Mesendoderm (in vitro differentiated cells): ENCODE measurements at regions not wholly inside any gene's neighbourhood (a gene's known extent, or its start where the extent isn't known, plus 50 kb on each side); places are given as distances from the start of the nearest gene placed in this dataset.
"Not testable (repeated sequence)": the region's sequence is repeated elsewhere in the genome, so short reads cannot be mapped to it uniquely, and the experiment has no call there.

ENCODE experiments used
- DNase-seq: peaks from one replicate; pipeline ENCODE4 v3.0.0; 2013
- H2AK5ac ChIP-seq: 2 replicates; pipeline ENCODE4 v1.6.1; 2013; ENCODE audit warnings: low read length, inconsistent platforms
- H2BK120ac ChIP-seq: 2 replicates; pipeline ENCODE4 v1.6.1; 2013; ENCODE audit warnings: low read depth, mild to moderate bottlenecking, low read length, moderate library complexity, mixed read lengths
- H2BK15ac ChIP-seq: replicated peaks from 2 replicates; pipeline ENCODE4 v1.6.1; 2013; ENCODE audit warnings: low read depth, mild to moderate bottlenecking, moderate library complexity
- H2BK5ac ChIP-seq: 2 replicates; pipeline ENCODE4 v1.6.1; 2013; ENCODE audit warnings: low read length, inconsistent platforms
- H3K18ac ChIP-seq: 2 replicates; pipeline ENCODE4 v1.6.1; 2013; ENCODE audit warnings: mild to moderate bottlenecking, low read length, mixed read lengths
- H3K23ac ChIP-seq: one replicate; pipeline ENCODE4 v1.6.1; 2013; ENCODE audit warnings: low read length
- H3K27ac ChIP-seq: 2 replicates; pipeline ENCODE4 v1.5.1; 2013; ENCODE audit warnings: low read depth, mild to moderate bottlenecking, inconsistent platforms, low read length, moderate library complexity
- H3K27me3 ChIP-seq: 2 replicates; pipeline ENCODE4 v1.6.1; 2013; ENCODE audit warnings: low read length, control low read depth, mild to moderate bottlenecking, inconsistent platforms; ENCODE audit not compliant: insufficient read depth, poor library complexity
- H3K36me3 ChIP-seq: 2 replicates; pipeline ENCODE4 v1.6.1; 2013; ENCODE audit warnings: low read length, inconsistent platforms; ENCODE audit not compliant: control insufficient read depth, insufficient read depth
- H3K4ac ChIP-seq: one replicate; pipeline ENCODE4 v1.6.1; 2013; ENCODE audit warnings: low read depth, mild to moderate bottlenecking, low read length, moderate library complexity
- H3K4me1 ChIP-seq: 2 replicates; pipeline ENCODE4 v1.6.1; 2013; ENCODE audit warnings: low read depth, low read length, inconsistent platforms; ENCODE audit not compliant: control insufficient read depth
- H3K4me2 ChIP-seq: 2 replicates; pipeline ENCODE4 v1.6.1; 2013; ENCODE audit warnings: low read length
- H3K4me3 ChIP-seq: 2 replicates; pipeline ENCODE4 v1.5.1; 2013; ENCODE audit warnings: mild to moderate bottlenecking, low read length
- H3K56ac ChIP-seq: one replicate; pipeline ENCODE4 v1.6.1; 2013; ENCODE audit warnings: low read length
- H3K79me1 ChIP-seq: 2 replicates; pipeline ENCODE4 v1.6.1; 2013; ENCODE audit warnings: low read length, inconsistent platforms
- H3K79me2 ChIP-seq: 2 replicates; pipeline ENCODE4 v1.6.1; 2013; ENCODE audit warnings: mild to moderate bottlenecking, low read length; ENCODE audit not compliant: control insufficient read depth, insufficient read depth
- H3K9ac ChIP-seq: 2 replicates; pipeline ENCODE4 v1.6.1; 2013; ENCODE audit warnings: low read length, inconsistent platforms
- H4K5ac ChIP-seq: one replicate; pipeline ENCODE4 v1.6.1; 2013; ENCODE audit warnings: low read length
- H4K8ac ChIP-seq: one replicate; pipeline ENCODE4 v1.6.1; 2013; ENCODE audit warnings: low read depth, mild to moderate bottlenecking, control low read depth, low read length, moderate library complexity
- WGBS: extraction: QIAGEN DNeasy Blood & Tissue Kit; methylation state at CpG from one replicate; pipeline ENCODE4 v1.1.7; 2013; ENCODE audit warnings: low lambda C conversion rate, missing lambda C conversion rate; ENCODE audit not compliant: insufficient coverage; ENCODE audit errors: extremely low coverage; 5-methylcytosine and 5-hydroxymethylcytosine counted together

GRCh38 chr4:116101321-116101720, 984.1 kb downstream of the TRAM1L1 start:
- Histone ChIP-seq H3K27ac (no peak overlapping the region), H3K79me2 (no peaks in the 10 kb centered on the region), H2BK5ac (no peak overlapping the region), H3K56ac (no peak overlapping the region), H3K23ac (no peak overlapping the region), H3K4me1 (no peaks in the 10 kb centered on the region), H3K4me3 (no peak overlapping the region), H2AK5ac (no peak overlapping the region), H2BK120ac (no peak overlapping the region), H3K4me2 (no peak overlapping the region), H3K79me1 (no peaks in the 10 kb centered on the region), H3K27me3 (no peaks in the 10 kb centered on the region), H3K18ac (no peak overlapping the region), H3K9ac (no peak overlapping the region), H2BK15ac (no peak overlapping the region), H4K5ac (no peak overlapping the region), H3K36me3 (no peaks in the 10 kb centered on the region), H3K4ac (no peak overlapping the region), H4K8ac (no peak overlapping the region)
- DNase-seq, result no peak
- WGBS, result no CpG with 5 or more reads among the region's 1 CpG

GRCh38 chr4:116099596-116099995, 985.8 kb downstream of the TRAM1L1 start:
- Histone ChIP-seq H2BK15ac (no peak overlapping the region), H3K27ac (no peak overlapping the region), H4K8ac (no peak overlapping the region), H3K4me2 (no peak overlapping the region), H3K23ac (no peak overlapping the region), H2AK5ac (no peak overlapping the region), H3K79me1 (no peaks in the 10 kb centered on the region), H3K56ac (no peak overlapping the region), H2BK5ac (no peak overlapping the region), H3K4ac (no peak overlapping the region), H3K18ac (no peak overlapping the region), H4K5ac (no peak overlapping the region), H3K4me3 (no peak overlapping the region), H3K27me3 (no peaks in the 10 kb centered on the region), H3K79me2 (no peaks in the 10 kb centered on the region), H3K4me1 (no peaks in the 10 kb centered on the region), H2BK120ac (no peak overlapping the region), H3K9ac (no peak overlapping the region), H3K36me3 (no peaks in the 10 kb centered on the region)
- DNase-seq, result no peak

GRCh38 chr4:116097353-116097752, 983.9 kb upstream of the NDST4 start:
- not testable (repeated sequence) for H4K8ac ChIP-seq, H3K4me2 ChIP-seq, H3K27me3 ChIP-seq, H3K18ac ChIP-seq, H3K56ac ChIP-seq, H3K4ac ChIP-seq, H3K4me3 ChIP-seq, H2AK5ac ChIP-seq, H3K4me1 ChIP-seq, H3K9ac ChIP-seq, H3K23ac ChIP-seq, H3K27ac ChIP-seq, H3K79me1 ChIP-seq, H2BK120ac ChIP-seq, H4K5ac ChIP-seq, H3K79me2 ChIP-seq, H3K36me3 ChIP-seq, H2BK5ac ChIP-seq, H2BK15ac ChIP-seq, DNase-seq
- WGBS, result no CpG with 5 or more reads among the region's 3 CpGs

- no peak overlapping the region for H2AK5ac ChIP-seq
- no peak overlapping the region for H4K5ac ChIP-seq
- no peak overlapping the region for H2BK120ac ChIP-seq
- no peak overlapping the region for H3K18ac ChIP-seq
- no peak overlapping the region for H3K27ac ChIP-seq
- no peak overlapping the region for H2BK5ac ChIP-seq
- no peak overlapping the region for H3K4ac ChIP-seq
- DNase-seq, result no peak
- H2BK15ac ChIP-seq, result no peak overlapping the region
- no peak overlapping the region for H3K56ac ChIP-seq
- no peaks in the 10 kb centered on the region for H3K27me3 ChIP-seq
- no peak overlapping the region for H3K4me3 ChIP-seq
- no peaks in the 10 kb centered on the region for H3K79me2 ChIP-seq
- no peak overlapping the region for H3K9ac ChIP-seq
- H3K36me3 ChIP-seq, result no peaks in the 10 kb centered on the region
- no peak overlapping the region for H3K23ac ChIP-seq
- no peak overlapping the region for H4K8ac ChIP-seq
- WGBS, result no CpG with 5 or more reads among the region's 3 CpGs
- H3K4me2 ChIP-seq, result no peak overlapping the region
- H3K79me1 ChIP-seq, result no peaks in the 10 kb centered on the region
- no peaks in the 10 kb centered on the region for H3K4me1 ChIP-seq
These were observed 979.5 kb upstream of the NDST4 start for GRCh38 chr4:116092961-116093360.

- Histone ChIP-seq H2BK15ac (no peak overlapping the region), H3K4me3 (no peak overlapping the region), H3K79me1 (no peaks in the 10 kb centered on the region), H2BK5ac (no peak overlapping the region), H3K36me3 (no peaks in the 10 kb centered on the region), H3K56ac (no peak overlapping the region), H3K23ac (no peak overlapping the region), H4K8ac (no peak overlapping the region), H3K4me2 (no peak overlapping the region), H3K18ac (no peak overlapping the region), H3K4me1 (no peaks in the 10 kb centered on the region), H3K4ac (no peak overlapping the region), H4K5ac (no peak overlapping the region), H3K79me2 (no peaks in the 10 kb centered on the region), H3K27me3 (no peaks in the 10 kb centered on the region), H2BK120ac (no peak overlapping the region), H3K9ac (no peak overlapping the region), H2AK5ac (no peak overlapping the region), H3K27ac (no peak overlapping the region)
- peak; percentile 11 for DNase-seq
These were observed 975.4 kb upstream of the NDST4 start for GRCh38 chr4:116088771-116089170.

GRCh38 chr4:116082808-116083366, 969.5 kb upstream of the NDST4 start:
- H3K27ac ChIP-seq, result no peak overlapping the region
- no peaks in the 10 kb centered on the region for H3K79me1 ChIP-seq
- H3K4me1 ChIP-seq, result no peaks in the 10 kb centered on the region
- H3K79me2 ChIP-seq, result no peaks in the 10 kb centered on the region
- H3K4me2 ChIP-seq, result no peak overlapping the region
- H2BK120ac ChIP-seq, result no peak overlapping the region
- no peak overlapping the region for H3K23ac ChIP-seq
- no CpG with 5 or more reads among the region's 5 CpGs for WGBS
- H3K27me3 ChIP-seq, result no peaks in the 10 kb centered on the region
- H3K9ac ChIP-seq, result no peak overlapping the region
- no peaks in the 10 kb centered on the region for H3K36me3 ChIP-seq
- H2BK15ac ChIP-seq, result no peak overlapping the region
- no peak overlapping the region for H3K18ac ChIP-seq
- no peak overlapping the region for H4K5ac ChIP-seq
- no peak overlapping the region for H3K4me3 ChIP-seq
- no peak overlapping the region for H3K4ac ChIP-seq
- no peak overlapping the region for H3K56ac ChIP-seq
- H2BK5ac ChIP-seq, result no peak overlapping the region
- no peak overlapping the region for H2AK5ac ChIP-seq
- DNase-seq, result no peak
- no peak overlapping the region for H4K8ac ChIP-seq
